Stimulated activated CD8-positive, alpha-beta memory T cell treated with anti-CD3 and anti-CD28 coated beads, Interleukin-7, amount 100 ng/mL, for 24 hours (primary cell): ENCODE measurements at regions not wholly inside any gene's neighbourhood (a gene's known extent, or its start where the extent isn't known, plus 50 kb on each side); places are given as distances from the start of the nearest gene placed in this dataset.
"Not testable (repeated sequence)": the region's sequence is repeated elsewhere in the genome, so short reads cannot be mapped to it uniquely, and the experiment has no call there.

Experiments used
- DNase-seq: peaks from one replicate; pipeline ENCODE4 v3.0.0-alpha.2; 2020; ENCODE audit warnings: low read depth

- DNase-seq: no peak
Measured at GRCh38 chr3:20637729-20638128, 451.7 kb upstream of the SGO1 start.

GRCh38 chr3:20622304-20622703 lies 436.3 kb upstream of the SGO1 start:
- no peak for DNase-seq

GRCh38 chr3:20618621-20619020 lies 432.6 kb upstream of the SGO1 start:
- not testable (repeated sequence) for DNase-seq

- not testable (repeated sequence) for DNase-seq
Measured at GRCh38 chr3:20618181-20618580, 432.2 kb upstream of the SGO1 start.

- not testable (repeated sequence) for DNase-seq
Measured at GRCh38 chr3:20615982-20616381, 430.0 kb upstream of the SGO1 start.

GRCh38 chr3:20608054-20608738 lies 422.2 kb upstream of the SGO1 start:
- DNase-seq: no peak

- no peak for DNase-seq
Measured at GRCh38 chr3:20604659-20605058, 418.7 kb upstream of the SGO1 start.

- DNase-seq: no peak
Measured at GRCh38 chr3:20589275-20589674, 403.3 kb upstream of the SGO1 start.

GRCh38 chr3:20588781-20589180 lies 402.8 kb upstream of the SGO1 start:
- no peak for DNase-seq

- DNase-seq: no peak
Measured at GRCh38 chr3:20583648-20584047, 397.6 kb upstream of the SGO1 start.

GRCh38 chr3:20576228-20576627 lies 390.2 kb upstream of the SGO1 start:
- DNase-seq: no peak

GRCh38 chr3:20575146-20575545 lies 389.1 kb upstream of the SGO1 start:
- DNase-seq: no peak

- DNase-seq: no peak
Measured at GRCh38 chr3:20574746-20575145, 388.7 kb upstream of the SGO1 start.

- no peak for DNase-seq
Measured at GRCh38 chr3:20573175-20573574, 387.2 kb upstream of the SGO1 start.

GRCh38 chr3:20572473-20572872 lies 386.5 kb upstream of the SGO1 start:
- no peak for DNase-seq

- DNase-seq: no peak
Measured at GRCh38 chr3:20569310-20569709, 383.3 kb upstream of the SGO1 start.

- DNase-seq: no peak
Measured at GRCh38 chr3:20564966-20565365, 379.0 kb upstream of the SGO1 start.

- DNase-seq: no peak
Measured at GRCh38 chr3:20563985-20564384, 378.0 kb upstream of the SGO1 start.

- no peak for DNase-seq
Measured at GRCh38 chr3:20563251-20563650, 377.2 kb upstream of the SGO1 start.

- DNase-seq: no peak
Measured at GRCh38 chr3:20561166-20561565, 375.2 kb upstream of the SGO1 start.

GRCh38 chr3:20560446-20560845 lies 374.4 kb upstream of the SGO1 start:
- not testable (repeated sequence) for DNase-seq

GRCh38 chr3:20558161-20558560 lies 372.2 kb upstream of the SGO1 start:
- no peak for DNase-seq

- DNase-seq: no peak
Measured at GRCh38 chr3:20556661-20557060, 370.7 kb upstream of the SGO1 start.

GRCh38 chr3:20552605-20553275 lies 366.7 kb upstream of the SGO1 start:
- no peak for DNase-seq
